Gastrocnemius medialis (tissue), 4 donors: ENCODE measurements at regions not wholly inside any gene's neighbourhood (a gene's known extent, or its start where the extent isn't known, plus 50 kb on each side); places are given as distances from the start of the nearest gene placed in this dataset.

Experiments used
- POLR2A ChIP-seq, 2 donors: fragments of 450-650 bp; IDR thresholded peaks; one replicate each; pipeline ENCODE4 v1.6.1; 2017; ENCODE audit warnings: antibody characterized with exemption in 2 of 2, mild to moderate bottlenecking in 2 of 2, moderate library complexity in 2 of 2
- TF ChIP-seq, protein P1 (sequence below), 5 experiments: fragments of 450-650 bp in 3 of 5; fragments of 200-600 bp in 2 of 5; sonication (generic) in 2 of 5; IDR thresholded peaks in 4 of 5; conservative IDR thresholded peaks in 1 of 5; 1 replicate in 4 of 5; 2 replicates in 1 of 5; pipeline ENCODE4 v1.5.1; 2016 to 2019; ENCODE audit warnings: antibody characterized with exemption in 5 of 5, mild to moderate bottlenecking in 3 of 5, moderate library complexity in 3 of 5

DNA sequence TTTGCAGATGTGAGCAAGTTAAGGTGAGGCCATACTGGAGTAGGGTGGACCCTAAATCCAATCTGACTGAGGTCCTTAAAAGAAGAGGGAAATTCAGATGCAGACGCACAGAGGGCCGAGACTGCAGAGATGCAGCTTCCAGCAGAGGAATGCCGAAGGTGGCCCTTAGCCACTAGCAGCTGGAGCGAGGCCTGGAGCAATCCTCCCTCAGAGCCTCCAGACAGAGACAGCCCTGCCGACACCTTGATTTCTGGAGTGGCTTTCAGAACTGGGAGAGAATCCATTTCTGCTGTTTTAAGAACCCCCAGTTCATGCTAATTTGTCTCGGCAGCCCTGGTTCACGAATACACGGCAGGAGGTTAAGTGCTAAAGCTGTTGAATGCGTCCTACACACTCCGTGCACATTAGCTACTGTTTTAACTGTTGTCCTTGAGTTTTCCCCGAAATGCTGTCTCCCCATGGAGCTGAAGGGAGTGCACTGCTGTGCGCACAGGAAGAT lies 135.5 kb downstream of the IRF8 start:
- TF ChIP-seq, protein P1, sequence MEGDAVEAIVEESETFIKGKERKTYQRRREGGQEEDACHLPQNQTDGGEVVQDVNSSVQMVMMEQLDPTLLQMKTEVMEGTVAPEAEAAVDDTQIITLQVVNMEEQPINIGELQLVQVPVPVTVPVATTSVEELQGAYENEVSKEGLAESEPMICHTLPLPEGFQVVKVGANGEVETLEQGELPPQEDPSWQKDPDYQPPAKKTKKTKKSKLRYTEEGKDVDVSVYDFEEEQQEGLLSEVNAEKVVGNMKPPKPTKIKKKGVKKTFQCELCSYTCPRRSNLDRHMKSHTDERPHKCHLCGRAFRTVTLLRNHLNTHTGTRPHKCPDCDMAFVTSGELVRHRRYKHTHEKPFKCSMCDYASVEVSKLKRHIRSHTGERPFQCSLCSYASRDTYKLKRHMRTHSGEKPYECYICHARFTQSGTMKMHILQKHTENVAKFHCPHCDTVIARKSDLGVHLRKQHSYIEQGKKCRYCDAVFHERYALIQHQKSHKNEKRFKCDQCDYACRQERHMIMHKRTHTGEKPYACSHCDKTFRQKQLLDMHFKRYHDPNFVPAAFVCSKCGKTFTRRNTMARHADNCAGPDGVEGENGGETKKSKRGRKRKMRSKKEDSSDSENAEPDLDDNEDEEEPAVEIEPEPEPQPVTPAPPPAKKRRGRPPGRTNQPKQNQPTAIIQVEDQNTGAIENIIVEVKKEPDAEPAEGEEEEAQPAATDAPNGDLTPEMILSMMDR (IDR thresholded peaks at IDR 0.05 in 4 of 5, conservative IDR thresholded peaks at IDR 0.05 in 1 of 5): no peak
- TF ChIP-seq POLR2A (IDR thresholded peaks at IDR 0.05): no peak
